Thymus (tissue), 11 donors: ENCODE measurements at regions not wholly inside any gene's neighbourhood (a gene's known extent, or its start where the extent isn't known, plus 50 kb on each side); places are given as distances from the start of the nearest gene placed in this dataset.

Experiments used
- DNase-seq, 9 donors: peaks; one replicate each; pipeline ENCODE4 v3.0.0-alpha.2; 2013; ENCODE audit warnings: low spot score in 9 of 9, low read depth in 6 of 9, missing footprints in 1 of 9
- H3K27ac ChIP-seq, 2 donors: one replicate each; pipeline ENCODE4 v1.5.1; 2013; ENCODE audit warnings: control low read depth in 1 of 2, low read depth in 1 of 2, low read length in 1 of 2, mild to moderate bottlenecking in 1 of 2, moderate library complexity in 1 of 2
- H3K27me3 ChIP-seq, 2 donors: one replicate each; pipeline ENCODE4 v1.5.1; 2013; ENCODE audit warnings: low read length in 1 of 2; ENCODE audit not compliant: control insufficient read depth in 2 of 2, insufficient read depth in 1 of 2
- H3K36me3 ChIP-seq, 2 donors: one replicate each; pipeline ENCODE4 v1.5.1; 2013; ENCODE audit warnings: low read length in 1 of 2, mild to moderate bottlenecking in 1 of 2, moderate library complexity in 1 of 2; ENCODE audit not compliant: control insufficient read depth in 2 of 2, insufficient read depth in 2 of 2
- H3K4me1 ChIP-seq, 2 donors: one replicate each; pipeline ENCODE4 v1.5.1; 2013; ENCODE audit warnings: low read length in 2 of 2; ENCODE audit not compliant: control insufficient read depth in 2 of 2, insufficient read depth in 2 of 2
- H3K4me3 ChIP-seq, 2 donors: one replicate each; pipeline ENCODE4 v1.5.1; 2013; ENCODE audit warnings: low read length in 2 of 2, control low read depth in 1 of 2, mild to moderate bottlenecking in 1 of 2
- H3K9me3 ChIP-seq, 2 donors: one replicate each; pipeline ENCODE4 v1.5.1; 2013; ENCODE audit warnings: low read length in 1 of 2, mild to moderate bottlenecking in 1 of 2; ENCODE audit not compliant: control insufficient read depth in 2 of 2, insufficient read depth in 1 of 2
- WGBS: extraction: QIAGEN DNeasy Blood & Tissue Kit; methylation state at CpG from one replicate; pipeline ENCODE4 v1.1.7; 2013; 5-methylcytosine and 5-hydroxymethylcytosine counted together
- donor health status: healthy.

DNA sequence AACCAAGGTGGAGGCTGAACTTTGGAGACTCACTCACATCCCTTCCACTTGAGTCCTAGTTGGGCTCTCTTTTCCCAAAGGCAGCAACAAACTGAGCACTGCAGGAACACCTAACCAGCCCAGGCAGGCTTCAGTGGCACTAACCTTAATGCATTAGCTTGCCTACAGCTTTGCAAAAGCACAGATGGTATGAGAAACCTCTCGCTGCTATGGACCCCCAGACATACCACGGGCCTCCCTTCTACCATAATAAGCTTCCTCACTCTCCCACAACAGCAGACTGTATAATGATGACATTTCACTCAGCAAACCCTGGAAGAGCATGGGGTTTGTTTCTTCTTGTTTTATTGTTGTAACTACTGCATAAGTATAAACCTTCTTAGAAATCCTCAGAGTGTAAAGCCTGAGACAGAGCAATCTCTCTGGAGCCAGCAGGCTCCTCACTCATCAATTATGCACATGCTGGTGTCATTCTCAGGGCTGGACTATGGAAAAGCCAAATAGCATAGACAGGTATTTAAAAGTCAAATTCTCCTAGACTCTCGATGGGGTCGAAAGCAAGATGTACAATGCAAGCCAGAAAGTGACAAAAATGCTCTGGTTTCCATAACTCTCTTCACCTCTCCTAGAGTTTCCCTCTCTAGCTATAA, 167.6 kb downstream of the NXPE2 start:
- H3K27ac ChIP-seq, result no peak overlapping the region
- no peak for DNase-seq
- 90% methylated on average over 4 of the region's 4 CpGs for WGBS
- no peaks in the 10 kb centered on the region for H3K9me3 ChIP-seq
- no peaks in the 10 kb centered on the region for H3K36me3 ChIP-seq
- H3K4me3 ChIP-seq, result no peak overlapping the region
- H3K27me3 ChIP-seq, result no peaks in the 10 kb centered on the region
- H3K4me1 ChIP-seq, result no peaks in the 10 kb centered on the region

DNA sequence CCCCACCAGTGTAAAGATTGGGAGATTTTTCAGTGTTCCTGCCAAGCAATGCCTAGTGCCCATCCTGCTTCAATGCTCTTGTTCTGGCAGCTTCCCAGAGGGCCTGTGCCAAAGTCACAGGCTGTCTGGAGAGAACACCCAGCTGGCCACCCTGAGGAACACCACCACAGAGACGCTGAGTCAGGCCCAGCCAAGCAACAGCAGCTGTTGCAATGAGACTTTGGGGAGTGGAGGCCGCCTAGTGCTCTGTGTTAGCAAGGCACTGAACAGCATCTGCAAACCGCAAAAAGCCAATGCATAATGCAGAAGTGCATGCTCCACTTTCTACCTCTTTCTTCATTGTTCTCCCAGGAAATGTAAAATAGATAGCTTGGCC, 168.1 kb downstream of the NXPE2 start:
- no peak overlapping the region for H3K27ac ChIP-seq
- no peaks in the 10 kb centered on the region for H3K9me3 ChIP-seq
- no peaks in the 10 kb centered on the region for H3K4me1 ChIP-seq
- WGBS, result 73% methylated on average over 3 of the region's 3 CpGs
- H3K27me3 ChIP-seq, result no peaks in the 10 kb centered on the region
- DNase-seq, result no peak
- no peak overlapping the region for H3K4me3 ChIP-seq
- H3K36me3 ChIP-seq, result no peaks in the 10 kb centered on the region

DNA sequence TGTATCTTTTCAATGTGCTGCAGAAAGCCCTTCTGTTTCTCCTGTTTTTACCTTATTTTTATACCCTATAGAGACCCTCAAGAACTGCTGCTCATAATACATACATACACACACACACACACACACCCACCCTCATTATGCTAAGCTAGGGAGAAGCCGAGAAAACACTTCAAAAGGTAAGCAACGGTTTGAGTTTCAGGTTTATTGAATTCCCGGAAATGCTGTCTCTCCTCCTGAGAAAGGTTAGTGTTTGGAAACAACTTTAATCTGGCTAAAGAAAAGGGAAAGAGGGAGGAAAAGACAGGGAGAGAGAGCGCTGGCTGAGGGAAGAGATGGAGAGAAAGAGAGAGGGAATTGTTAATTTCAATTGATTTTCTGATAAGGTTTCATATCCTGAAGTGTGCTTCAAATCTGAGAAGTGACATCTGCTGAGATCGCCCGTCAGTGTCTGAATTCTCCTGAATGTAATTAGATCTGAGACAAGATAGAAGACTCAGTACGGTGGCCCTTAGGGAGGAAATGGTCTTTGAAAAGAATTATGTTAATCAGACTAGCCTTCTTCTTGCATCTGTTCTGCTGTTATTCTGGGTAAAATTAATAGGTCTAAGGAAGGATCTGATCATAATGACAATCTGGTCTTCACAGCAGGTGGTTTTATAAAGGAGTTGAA, 169.1 kb downstream of the NXPE2 start:
- H3K27ac ChIP-seq, result no peak overlapping the region
- no peaks in the 10 kb centered on the region for H3K36me3 ChIP-seq
- DNase-seq, result no peak
- H3K4me3 ChIP-seq, result no peak overlapping the region
- H3K9me3 ChIP-seq, result no peaks in the 10 kb centered on the region
- no peaks in the 10 kb centered on the region for H3K27me3 ChIP-seq
- no peaks in the 10 kb centered on the region for H3K4me1 ChIP-seq
- WGBS, result 43% methylated on average over 7 of the region's 7 CpGs

DNA sequence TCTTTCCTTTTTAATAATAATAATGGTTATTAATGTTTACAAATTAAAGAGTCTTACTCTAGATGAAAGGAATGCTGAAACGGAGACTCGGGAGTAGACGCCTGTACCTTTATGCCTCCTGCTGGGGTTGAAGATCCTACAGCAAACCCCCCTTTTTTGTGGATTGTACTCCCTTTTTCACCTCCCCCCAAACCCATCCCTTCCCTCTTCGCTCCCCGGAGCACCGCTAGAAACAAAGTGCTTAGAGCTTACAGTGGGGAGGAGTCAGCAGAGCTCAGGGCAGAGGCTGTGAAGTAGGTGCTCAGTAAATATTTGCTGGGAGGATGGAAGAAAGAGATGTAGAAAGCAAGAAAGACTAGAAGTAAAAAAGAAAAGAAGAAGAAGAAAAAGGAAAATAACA, 169.7 kb downstream of the NXPE2 start:
- 52% methylated on average over 6 of the region's 6 CpGs for WGBS
- Histone ChIP-seq H3K36me3 (no peaks in the 10 kb centered on the region), H3K4me3 (no peak overlapping the region), H3K27me3 (no peaks in the 10 kb centered on the region), H3K4me1 (no peaks in the 10 kb centered on the region), H3K9me3 (no peaks in the 10 kb centered on the region), H3K27ac (no peak overlapping the region)
- no peak for DNase-seq

DNA sequence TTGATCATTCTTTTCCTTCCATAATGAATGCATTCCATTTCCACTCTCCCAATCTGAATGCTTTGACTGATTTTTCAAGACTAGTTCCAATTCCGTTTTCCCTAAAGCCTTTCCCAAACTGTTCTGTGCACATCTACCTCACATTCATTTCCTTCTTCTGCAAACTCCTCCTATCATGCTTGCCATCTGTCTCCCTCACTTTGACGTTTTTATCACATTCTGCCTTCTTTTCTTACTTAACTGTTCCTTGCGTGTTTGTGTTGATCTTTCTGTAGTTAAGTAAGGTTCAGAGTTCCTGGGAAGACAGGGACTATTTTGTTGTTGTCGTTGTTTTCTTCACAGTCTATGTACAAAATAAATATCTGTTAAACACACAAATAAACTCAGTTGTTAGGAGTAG, 179.0 kb downstream of the NXPE2 start:
- no peaks in the 10 kb centered on the region for H3K4me1 ChIP-seq

DNA sequence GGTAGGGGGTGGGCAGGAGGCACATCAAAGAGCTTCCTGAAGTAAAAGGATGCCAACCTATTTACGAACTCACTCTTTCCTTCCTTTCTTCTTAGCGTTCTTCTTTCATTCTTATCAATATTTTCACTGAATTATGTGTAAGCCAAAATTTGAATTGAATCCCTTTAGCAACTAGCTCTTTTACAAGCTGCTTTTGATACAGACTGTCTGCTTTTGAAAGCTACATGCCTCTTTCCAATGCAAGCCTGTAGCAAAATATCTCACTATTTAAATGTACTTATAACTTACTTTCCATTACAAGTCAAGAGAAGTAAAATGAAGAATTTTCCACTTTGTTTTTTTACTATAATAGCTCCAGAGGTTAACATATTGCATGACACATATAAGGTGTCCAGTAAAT, 186.6 kb downstream of the NXPE2 start:
- no peak overlapping the region for H3K4me3 ChIP-seq
- H3K9me3 ChIP-seq, result no peaks in the 10 kb centered on the region
- WGBS, result 67% methylated on average over 2 of the region's 2 CpGs
- no peaks in the 10 kb centered on the region for H3K36me3 ChIP-seq
- H3K27me3 ChIP-seq, result no peaks in the 10 kb centered on the region
- H3K4me1 ChIP-seq, result no peaks in the 10 kb centered on the region
- no peak for DNase-seq
- no peak overlapping the region for H3K27ac ChIP-seq

More for the DNA sequence above, 179.0 kb downstream of the NXPE2 start:
- Histone ChIP-seq H3K9me3 (no peaks in the 10 kb centered on the region), H3K4me3 (no peak overlapping the region), H3K27me3 (no peaks in the 10 kb centered on the region), H3K27ac (no peak overlapping the region), H3K36me3 (no peaks in the 10 kb centered on the region)
- 35% methylated on average over 4 of the region's 4 CpGs for WGBS
- no peak for DNase-seq

DNA sequence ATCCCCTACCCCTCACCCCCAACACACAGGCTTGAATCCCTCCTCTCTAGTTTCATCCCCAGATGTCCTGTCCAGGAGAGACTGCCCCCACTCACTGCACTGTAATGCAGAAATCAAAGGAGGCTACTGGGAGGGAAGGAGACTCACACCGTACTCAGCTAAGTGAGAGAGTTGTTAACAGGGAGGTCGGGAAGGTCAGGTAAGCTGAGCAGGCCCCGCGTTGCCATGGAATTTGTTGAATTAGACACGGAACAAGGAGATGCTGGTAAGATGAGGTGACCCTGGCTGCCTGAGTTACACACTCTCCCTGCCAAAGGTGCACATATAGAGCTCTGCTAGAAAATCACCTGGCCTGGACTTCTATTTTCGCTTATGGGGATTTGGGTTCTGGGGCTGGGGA, 197.9 kb downstream of the NXPE2 start:
- WGBS, result 78% methylated on average over 6 of the region's 6 CpGs
- no peak overlapping the region for H3K27ac ChIP-seq
- no peaks in the 10 kb centered on the region for H3K9me3 ChIP-seq
- DNase-seq, result no peak
- H3K27me3 ChIP-seq, result no peaks in the 10 kb centered on the region
- H3K4me1 ChIP-seq, result no peaks in the 10 kb centered on the region
- no peaks in the 10 kb centered on the region for H3K36me3 ChIP-seq
- H3K4me3 ChIP-seq, result no peak overlapping the region

DNA sequence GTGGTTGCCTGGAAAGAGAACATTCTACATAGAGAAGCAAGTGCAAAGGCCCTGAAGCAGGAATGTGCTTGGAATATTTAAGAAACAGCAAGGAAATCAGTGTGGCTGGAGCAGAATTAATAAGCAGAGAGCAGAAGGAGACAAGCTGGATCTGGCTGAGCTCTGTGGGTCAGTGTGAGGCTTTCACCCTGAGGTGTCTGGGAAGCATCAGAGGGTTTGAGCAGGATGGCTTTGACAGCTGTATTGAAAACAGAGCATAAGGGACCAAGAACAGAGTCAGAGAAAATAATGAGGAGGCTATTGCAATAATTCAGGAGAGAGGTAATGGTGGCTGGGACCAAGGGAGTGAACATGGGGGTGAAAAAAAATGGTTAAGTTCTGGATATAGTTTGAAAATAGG, 199.6 kb downstream of the NXPE2 start:
- DNase-seq, result no peak
- Histone ChIP-seq H3K4me1 (no peaks in the 10 kb centered on the region), H3K36me3 (no peaks in the 10 kb centered on the region), H3K27me3 (no peaks in the 10 kb centered on the region), H3K27ac (no peak overlapping the region), H3K9me3 (no peaks in the 10 kb centered on the region), H3K4me3 (no peak overlapping the region)

DNA sequence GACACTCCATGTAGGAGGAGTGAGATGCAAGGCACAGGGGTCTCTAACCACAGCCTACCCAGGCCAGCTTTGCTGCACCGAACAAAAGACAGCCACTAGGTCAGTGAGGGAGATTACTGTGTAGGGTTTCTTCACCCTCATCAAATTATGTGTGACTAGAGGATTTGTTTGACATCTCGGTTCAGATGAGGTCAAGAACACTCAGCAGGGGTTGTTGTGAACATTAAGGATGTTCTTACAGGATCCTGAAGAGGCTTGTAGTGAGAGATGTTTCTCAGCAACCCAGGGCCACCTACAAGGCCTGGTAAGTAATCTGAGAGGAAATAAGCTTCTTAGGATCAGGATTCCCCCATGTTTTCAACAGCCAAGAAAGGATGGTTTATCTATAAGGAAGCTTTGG, 202.1 kb downstream of the NXPE2 start:
- 72% methylated on average over 2 of the region's 2 CpGs for WGBS
- DNase-seq, result no peak
- Histone ChIP-seq H3K9me3 (no peaks in the 10 kb centered on the region), H3K4me1 (no peaks in the 10 kb centered on the region), H3K27me3 (no peaks in the 10 kb centered on the region), H3K4me3 (no peak overlapping the region), H3K27ac (no peak overlapping the region), H3K36me3 (no peaks in the 10 kb centered on the region)
